Transverse colon (tissue), 3 donors: ENCODE measurements at regions not wholly inside any gene's neighbourhood (a gene's known extent, or its start where the extent isn't known, plus 50 kb on each side); places are given as distances from the start of the nearest gene placed in this dataset.

Experiments
- EP300 ChIP-seq: sonication (generic); formaldehyde crosslinking; IDR thresholded peaks from one replicate; pipeline ENCODE4 v1.6.1; 2017; ENCODE audit warnings: antibody characterized with exemption, low read depth
- TF ChIP-seq, protein P1 (sequence below), 5 experiments: fragments of 200-600 bp in 3 of 5; fragments of 450-650 bp in 2 of 5; sonication (generic) in 3 of 5; IDR thresholded peaks; 1 replicate in 2 of 5; 2 replicates in 3 of 5; pipeline ENCODE4 v1.5.1; 2016 to 2017; ENCODE audit warnings: antibody characterized with exemption in 5 of 5, inconsistent platforms in 3 of 5, mild to moderate bottlenecking in 2 of 5, moderate library complexity in 1 of 5

DNA sequence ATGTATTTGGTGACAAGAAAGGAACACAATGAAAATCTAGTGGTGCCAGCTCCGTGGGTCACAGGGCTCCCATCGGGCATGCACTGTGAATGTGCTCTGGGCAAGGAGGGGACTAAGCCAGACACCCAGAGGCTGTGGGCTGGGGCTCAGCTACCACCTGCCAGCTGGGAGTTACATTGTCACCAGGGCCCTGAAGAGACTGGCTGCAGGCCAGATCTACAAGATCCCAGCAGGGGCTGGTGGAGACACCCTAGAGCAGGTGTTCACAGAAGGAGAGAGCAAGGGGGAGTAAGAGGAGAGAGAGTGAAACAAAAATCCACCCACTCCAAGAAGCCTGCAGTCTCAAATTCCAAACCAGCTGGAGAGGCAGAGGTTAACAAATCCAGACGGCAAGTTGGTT is 116.6 kb upstream of the ADCY1 start:
- TF ChIP-seq, protein P1, sequence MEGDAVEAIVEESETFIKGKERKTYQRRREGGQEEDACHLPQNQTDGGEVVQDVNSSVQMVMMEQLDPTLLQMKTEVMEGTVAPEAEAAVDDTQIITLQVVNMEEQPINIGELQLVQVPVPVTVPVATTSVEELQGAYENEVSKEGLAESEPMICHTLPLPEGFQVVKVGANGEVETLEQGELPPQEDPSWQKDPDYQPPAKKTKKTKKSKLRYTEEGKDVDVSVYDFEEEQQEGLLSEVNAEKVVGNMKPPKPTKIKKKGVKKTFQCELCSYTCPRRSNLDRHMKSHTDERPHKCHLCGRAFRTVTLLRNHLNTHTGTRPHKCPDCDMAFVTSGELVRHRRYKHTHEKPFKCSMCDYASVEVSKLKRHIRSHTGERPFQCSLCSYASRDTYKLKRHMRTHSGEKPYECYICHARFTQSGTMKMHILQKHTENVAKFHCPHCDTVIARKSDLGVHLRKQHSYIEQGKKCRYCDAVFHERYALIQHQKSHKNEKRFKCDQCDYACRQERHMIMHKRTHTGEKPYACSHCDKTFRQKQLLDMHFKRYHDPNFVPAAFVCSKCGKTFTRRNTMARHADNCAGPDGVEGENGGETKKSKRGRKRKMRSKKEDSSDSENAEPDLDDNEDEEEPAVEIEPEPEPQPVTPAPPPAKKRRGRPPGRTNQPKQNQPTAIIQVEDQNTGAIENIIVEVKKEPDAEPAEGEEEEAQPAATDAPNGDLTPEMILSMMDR (IDR thresholded peaks at IDR 0.05) = no peak
- no peak for TF ChIP-seq EP300
